ENCODE measurements at regions not wholly inside any gene's neighbourhood (a gene's known extent, or its start where the extent isn't known, plus 50 kb on each side); places are given as distances from the start of the nearest gene placed in this dataset.

GRCh38 chr21:22393324-22393723 lies 1395.1 kb downstream of the NCAM2 start:
- DNase-seq (ENCODE audit: insufficient read length, low spot score) (no peak), FAIRE-seq (no peak)
- TF ChIP-seq POLR2A (IDR thresholded peaks at IDR 0.05; ENCODE audit: low read depth, low read length), result no peak

DNA sequence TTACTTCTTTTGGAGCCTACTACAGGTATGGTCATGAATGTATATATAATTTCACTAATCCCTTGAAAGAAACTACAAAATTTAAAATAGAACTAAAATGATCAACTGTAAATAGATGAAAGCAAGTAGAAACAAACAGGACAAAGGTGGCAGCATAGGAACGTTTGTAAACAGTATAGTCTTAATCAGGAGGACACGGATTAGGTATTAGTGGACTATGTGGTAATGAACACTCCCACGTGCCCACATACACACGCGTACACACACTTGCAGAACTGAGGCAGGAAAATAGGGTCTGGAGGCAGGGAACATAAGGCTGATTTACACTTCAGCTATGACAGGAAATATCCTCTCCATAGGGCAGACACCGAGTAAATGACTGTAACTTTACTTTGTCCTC lies 1397.8 kb downstream of the NCAM2 start:
- no peak for TF ChIP-seq POLR2A (IDR thresholded peaks at IDR 0.05; ENCODE audit: low read depth, low read length)
- FAIRE-seq (no peak), DNase-seq (ENCODE audit: insufficient read length, low spot score) (no peak)

- FAIRE-seq, result no peak
- DNase-seq (ENCODE audit: insufficient read length, low spot score), result no peak
- no peak for TF ChIP-seq POLR2A (IDR thresholded peaks at IDR 0.05; ENCODE audit: low read depth, low read length)
Measured at GRCh38 chr21:22399681-22400514, 1401.7 kb downstream of the NCAM2 start.

DNA sequence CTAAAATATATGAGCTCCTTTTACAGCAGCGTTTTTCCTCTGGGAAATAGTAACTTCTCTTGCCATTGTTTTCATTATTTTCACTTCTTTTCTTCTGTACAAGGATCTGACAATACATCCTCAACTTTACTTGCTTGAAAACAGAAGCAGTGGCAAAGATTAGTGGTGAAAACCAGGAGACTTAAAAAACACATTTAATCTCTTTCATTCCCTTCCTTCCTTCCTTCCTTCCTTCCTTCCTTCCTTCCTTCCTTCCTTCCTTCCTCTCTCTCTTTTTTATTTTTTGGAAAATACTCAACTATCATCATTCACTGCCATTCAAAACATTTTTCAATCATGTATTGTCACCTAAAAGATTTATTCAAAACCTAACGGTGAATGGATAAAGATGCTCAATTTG lies 1411.4 kb downstream of the NCAM2 start:
- FAIRE-seq, result no peak
- no peak for TF ChIP-seq POLR2A (IDR thresholded peaks at IDR 0.05; ENCODE audit: low read depth, low read length)
- no peak for DNase-seq (ENCODE audit: insufficient read length, low spot score)

- no peak for DNase-seq (ENCODE audit: insufficient read length, low spot score)
- no peak for FAIRE-seq
Measured at GRCh38 chr21:22416555-22416954, 1418.3 kb downstream of the NCAM2 start.

DNA sequence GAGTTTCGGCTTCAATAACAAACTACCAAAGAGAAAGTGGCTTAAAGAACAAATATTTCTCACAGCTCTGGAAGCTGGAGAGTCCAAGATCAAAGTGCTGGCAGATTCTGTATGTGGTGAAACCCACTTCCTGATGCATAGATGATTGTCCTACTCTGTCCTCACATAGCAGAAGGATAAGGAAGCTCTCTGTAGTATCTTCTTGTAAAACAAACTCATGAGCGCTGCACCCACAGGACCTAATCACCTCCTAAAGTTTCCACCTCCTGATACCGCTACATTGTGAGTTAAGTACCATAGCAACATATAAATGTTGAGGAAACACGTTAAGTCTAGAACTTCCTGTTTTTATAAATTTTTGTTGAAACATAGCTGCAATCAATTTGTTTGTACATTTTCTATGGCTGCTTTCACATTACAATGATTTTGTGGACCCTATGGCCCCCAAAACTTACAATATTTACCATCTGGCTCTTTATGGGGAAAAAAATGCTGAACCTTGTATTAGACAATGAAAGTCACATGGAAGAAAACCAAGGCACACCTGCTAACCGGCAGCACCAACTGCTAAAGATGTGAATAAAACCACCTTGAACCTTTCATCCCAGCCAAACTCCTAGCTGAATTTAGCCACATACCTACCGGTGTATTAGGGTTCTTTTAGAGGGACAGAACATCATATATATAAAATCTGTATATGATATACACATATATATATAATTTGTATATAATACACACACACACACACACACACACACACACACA lies 1423.4 kb downstream of the NCAM2 start:
- no peak for TF ChIP-seq POLR2A (IDR thresholded peaks at IDR 0.05; ENCODE audit: low read depth, low read length)
- FAIRE-seq, result no peak
- no peak for DNase-seq (ENCODE audit: insufficient read length, low spot score)

More at GRCh38 chr21:22416555-22416954, 1418.3 kb downstream of the NCAM2 start:
- TF ChIP-seq POLR2A (IDR thresholded peaks at IDR 0.05; ENCODE audit: low read depth, low read length), result no peak

- FAIRE-seq, result no peak
- TF ChIP-seq POLR2A (IDR thresholded peaks at IDR 0.05; ENCODE audit: low read depth, low read length), result no peak
- no peak for DNase-seq (ENCODE audit: insufficient read length, low spot score)
Measured at GRCh38 chr21:22438428-22439086, 1440.3 kb downstream of the NCAM2 start.

DNA sequence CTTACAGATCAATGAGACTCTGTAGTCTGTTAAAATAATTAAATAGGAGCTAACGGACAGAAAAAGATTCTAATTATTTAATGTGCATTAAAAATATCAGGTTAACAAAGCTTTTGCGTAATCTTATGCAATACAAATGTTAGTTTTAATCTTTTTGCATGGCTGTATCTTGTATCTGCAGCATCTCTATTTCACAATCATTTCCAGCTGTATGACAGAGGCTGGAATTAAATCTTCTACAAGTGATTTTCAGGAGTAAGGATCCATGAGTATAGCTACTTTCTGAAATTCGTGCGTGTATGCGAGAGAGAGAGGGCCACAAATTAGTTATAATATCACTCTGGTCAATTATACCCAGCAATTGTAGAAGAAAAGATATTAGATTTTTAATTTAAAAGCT lies 1446.8 kb downstream of the NCAM2 start:
- no peak for DNase-seq (ENCODE audit: insufficient read length, low spot score)
- FAIRE-seq, result no peak
- no peak for TF ChIP-seq POLR2A (IDR thresholded peaks at IDR 0.05; ENCODE audit: low read depth, low read length)

DNA sequence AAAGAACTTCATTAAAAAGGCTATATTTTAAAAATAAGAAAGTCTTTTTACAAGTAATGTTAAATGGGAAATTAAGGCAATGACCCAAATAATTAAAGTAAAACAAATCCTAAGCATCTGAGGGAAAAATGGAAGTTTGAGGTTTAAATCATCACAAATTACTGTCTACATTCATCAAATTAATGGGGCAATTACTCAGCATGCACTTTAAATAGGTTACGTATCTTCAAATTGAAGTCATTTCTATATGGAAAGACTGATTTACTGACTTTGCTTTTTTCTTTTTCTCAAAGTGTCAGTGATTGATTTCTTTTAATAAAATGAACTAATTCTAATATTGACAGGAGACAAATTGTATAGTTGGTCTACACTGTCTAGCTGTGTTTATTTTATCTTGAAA lies 1452.3 kb downstream of the NCAM2 start:
- FAIRE-seq, result no peak
- no peak for TF ChIP-seq POLR2A (IDR thresholded peaks at IDR 0.05; ENCODE audit: low read depth, low read length)
- DNase-seq (ENCODE audit: insufficient read length, low spot score), result no peak

GRCh38 chr21:22456241-22456640 lies 1458.0 kb downstream of the NCAM2 start:
- FAIRE-seq, result no peak
- DNase-seq (ENCODE audit: insufficient read length, low spot score), result no peak

GRCh38 chr21:22468893-22469292 lies 1470.7 kb downstream of the NCAM2 start:
- no peak for TF ChIP-seq POLR2A (IDR thresholded peaks at IDR 0.05; ENCODE audit: low read depth, low read length)
- FAIRE-seq (no peak), DNase-seq (ENCODE audit: insufficient read length, low spot score) (no peak)

More at GRCh38 chr21:22456241-22456640, 1458.0 kb downstream of the NCAM2 start:
- no peak for TF ChIP-seq POLR2A (IDR thresholded peaks at IDR 0.05; ENCODE audit: low read depth, low read length)

GRCh38 chr21:22474403-22474802 lies 1476.2 kb downstream of the NCAM2 start:
- DNase-seq (ENCODE audit: insufficient read length, low spot score), result no peak
- TF ChIP-seq POLR2A (IDR thresholded peaks at IDR 0.05; ENCODE audit: low read depth, low read length), result no peak
- FAIRE-seq, result no peak

DNA sequence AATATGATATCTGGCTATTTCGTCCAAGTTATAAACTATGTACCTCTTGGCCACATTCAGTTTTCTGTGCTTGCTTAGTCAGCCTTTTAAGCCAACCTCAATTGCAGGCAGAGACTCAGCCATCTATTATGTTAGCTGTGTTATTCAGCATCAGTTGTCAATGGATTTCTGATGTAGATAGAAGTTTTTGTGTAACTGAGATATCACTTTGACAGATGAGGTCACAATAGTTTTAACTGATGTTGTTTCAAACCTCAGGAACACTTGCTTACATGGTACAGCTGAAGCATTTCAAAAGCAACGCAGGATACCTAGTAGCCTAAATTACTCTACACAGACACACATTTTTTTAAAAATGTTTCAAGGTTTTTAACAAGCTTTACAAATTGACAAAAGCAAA lies 1478.0 kb downstream of the NCAM2 start:
- TF ChIP-seq POLR2A (IDR thresholded peaks at IDR 0.05; ENCODE audit: low read depth, low read length), result no peak
- DNase-seq (ENCODE audit: insufficient read length, low spot score) (no peak), FAIRE-seq (no peak)

Measured in H54 (cell line).